Left kidney (tissue), 1 donor: ENCODE measurements at regions not wholly inside any gene's neighbourhood (a gene's known extent, or its start where the extent isn't known, plus 50 kb on each side); places are given as distances from the start of the nearest gene placed in this dataset.
"Not testable (repeated sequence)": the region's sequence is repeated elsewhere in the genome, so short reads cannot be mapped to it uniquely, and the experiment has no call there.

Experiments
- DNase-seq: peaks from one replicate; pipeline ENCODE4 v3.0.0-alpha.2; 2013

- DNase-seq = no peak
These were observed 53.7 kb upstream of the OTOGL start for GRCh38 chr12:80045594-80045993.

- no peak for DNase-seq
These were observed 54.7 kb upstream of the OTOGL start for GRCh38 chr12:80044694-80045046.

- no peak for DNase-seq
These were observed 57.6 kb upstream of the OTOGL start for GRCh38 chr12:80041692-80042091.

GRCh38 chr12:80041071-80041470 is 58.3 kb upstream of the OTOGL start:
- DNase-seq = no peak

GRCh38 chr12:80040075-80040738 is 59.1 kb upstream of the OTOGL start:
- no peak for DNase-seq

- no peak for DNase-seq
These were observed 61.2 kb upstream of the OTOGL start for GRCh38 chr12:80038062-80038560.

- DNase-seq = peak; percentile 47
These were observed 65.9 kb upstream of the OTOGL start for GRCh38 chr12:80033448-80033847.

- no peak for DNase-seq
These were observed 66.4 kb upstream of the OTOGL start for GRCh38 chr12:80032946-80033345.

- DNase-seq = no peak
These were observed 68.1 kb upstream of the OTOGL start for GRCh38 chr12:80031229-80031628.

- DNase-seq = no peak
These were observed 73.7 kb upstream of the OTOGL start for GRCh38 chr12:80025638-80026037.

GRCh38 chr12:80019691-80020090 is 79.6 kb upstream of the OTOGL start:
- no peak for DNase-seq

GRCh38 chr12:80018119-80018518 is 81.2 kb upstream of the OTOGL start:
- no peak for DNase-seq

GRCh38 chr12:80017261-80017870 is 82.0 kb upstream of the OTOGL start:
- DNase-seq = no peak

GRCh38 chr12:80016684-80017083 is 81.8 kb upstream of the PPP1R12A start:
- DNase-seq = no peak

- no peak for DNase-seq
These were observed 80.8 kb upstream of the PPP1R12A start for GRCh38 chr12:80015660-80016059.

- not testable (repeated sequence) for DNase-seq
These were observed 68.8 kb upstream of the PPP1R12A start for GRCh38 chr12:80003744-80004143.

GRCh38 chr12:80001562-80001961 is 66.7 kb upstream of the PPP1R12A start:
- DNase-seq = no peak

GRCh38 chr12:80000831-80001230 is 65.9 kb upstream of the PPP1R12A start:
- no peak for DNase-seq

- no peak for DNase-seq
These were observed 63.7 kb upstream of the PPP1R12A start for GRCh38 chr12:79998554-79998953.

GRCh38 chr12:79997096-79997791 is 62.3 kb upstream of the PPP1R12A start:
- no peak for DNase-seq

GRCh38 chr12:79995385-79996084 is 60.6 kb upstream of the PPP1R12A start:
- not testable (repeated sequence) for DNase-seq

- no peak for DNase-seq
These were observed 58.4 kb upstream of the PPP1R12A start for GRCh38 chr12:79993106-79993862.
